ENCODE measurements at regions not wholly inside any gene's neighbourhood (a gene's known extent, or its start where the extent isn't known, plus 50 kb on each side); places are given as distances from the start of the nearest gene placed in this dataset.

DNA sequence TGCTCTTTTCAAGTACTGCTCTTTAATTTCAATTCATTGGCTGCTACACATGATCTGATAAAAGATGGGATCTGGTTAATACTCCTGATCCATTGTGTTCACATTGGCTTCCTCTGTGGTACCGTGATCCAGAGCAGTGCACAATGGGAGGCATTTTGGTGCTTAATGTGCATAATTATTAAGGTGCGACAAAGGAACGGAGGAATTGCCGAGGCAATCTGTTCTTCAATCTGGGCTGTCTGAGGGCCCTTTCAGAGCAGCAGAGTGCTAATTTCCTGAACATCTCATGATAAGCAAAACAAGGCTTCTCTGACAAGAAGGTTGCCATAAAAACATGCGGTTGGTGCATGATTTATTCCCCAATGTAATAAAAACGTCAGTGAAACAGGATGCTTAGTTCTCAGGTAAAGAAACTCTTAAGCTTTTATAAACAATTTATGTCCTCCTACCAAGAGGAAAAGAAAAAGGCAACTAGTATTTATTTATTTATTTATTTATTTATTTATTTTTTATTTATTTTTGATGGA, 64.0 kb upstream of the EPHA3 start:
- no peak for DNase-seq (ENCODE audit: low read depth)

GRCh38 chr3:89046661-89047060, 60.8 kb upstream of the EPHA3 start:
- DNase-seq (ENCODE audit: low read depth), result no peak

GRCh38 chr3:89049119-89049518, 58.3 kb upstream of the EPHA3 start:
- DNase-seq (ENCODE audit: low read depth), result no peak

DNA sequence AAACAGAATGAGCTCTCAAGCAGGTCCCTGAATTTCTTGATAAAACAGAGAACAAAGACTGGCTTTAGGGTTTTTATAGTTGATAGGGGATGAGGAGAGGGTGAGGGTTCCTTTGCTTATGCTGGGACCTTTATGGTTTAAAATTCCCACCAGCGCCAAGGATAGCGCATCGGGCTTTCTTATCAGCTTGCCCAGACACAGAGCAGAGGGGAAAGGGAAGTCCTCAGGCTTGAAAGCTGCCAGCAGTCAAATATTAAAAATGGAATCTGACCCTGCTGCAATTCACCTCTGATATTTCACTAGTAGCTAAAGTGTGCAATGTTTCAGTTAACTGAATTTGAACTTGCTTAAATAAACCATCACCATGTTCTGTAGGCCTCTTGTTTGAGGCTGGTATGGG, 55.0 kb upstream of the EPHA3 start:
- DNase-seq (ENCODE audit: low read depth), result no peak

DNA sequence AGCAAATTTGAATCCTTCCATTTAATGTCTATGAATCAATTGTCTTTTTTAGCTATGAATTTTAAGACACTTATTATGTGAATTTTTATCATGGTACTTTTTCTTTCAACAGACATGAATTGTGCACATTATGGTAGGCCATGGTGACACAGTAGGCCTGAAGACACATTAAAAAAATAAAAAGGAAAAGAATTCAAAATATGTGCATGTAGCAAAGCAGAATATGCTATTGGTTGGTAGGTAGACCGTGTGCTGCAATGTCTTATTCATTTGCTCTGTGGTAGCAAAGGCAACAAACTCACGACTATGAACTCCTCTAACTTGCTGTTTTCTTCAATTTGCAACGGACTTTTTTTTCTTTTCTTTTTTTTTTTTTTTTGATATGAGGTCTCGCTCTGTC, 50.0 kb upstream of the EPHA3 start:
- no peak for DNase-seq (ENCODE audit: low read depth)
